Stimulated activated CD8-positive, alpha-beta memory T cell treated with anti-CD3 and anti-CD28 coated beads, Interleukin-4, amount 100 ng/mL, for 4 hours (primary cell): ENCODE measurements at regions not wholly inside any gene's neighbourhood (a gene's known extent, or its start where the extent isn't known, plus 50 kb on each side); places are given as distances from the start of the nearest gene placed in this dataset.
A peak's percentile ranks its signal among the peaks of the same experiment; 100 is the strongest.
"Not testable (repeated sequence)": the region's sequence is repeated elsewhere in the genome, so short reads cannot be mapped to it uniquely, and the experiment has no call there.

Experiments
- DNase-seq, 2 donors: peaks; one replicate each; pipeline ENCODE4 v3.0.0-alpha.2; 2020; ENCODE audit warnings: low read depth in 2 of 2, low spot score in 1 of 2

GRCh38 chrX:9260603-9261002 lies 204.3 kb upstream of the TBL1X start:
- no peak for DNase-seq

GRCh38 chrX:9267415-9267814 lies 197.4 kb upstream of the TBL1X start:
- DNase-seq: no peak

- DNase-seq: no peak
Observed at GRCh38 chrX:9269134-9269533, 195.7 kb upstream of the TBL1X start.

- DNase-seq: no peak
Observed at GRCh38 chrX:9271789-9272525, 192.9 kb upstream of the TBL1X start.

- no peak for DNase-seq
Observed at GRCh38 chrX:9273744-9274143, 191.1 kb upstream of the TBL1X start.

- DNase-seq: no peak
Observed at GRCh38 chrX:9278475-9279233, 186.2 kb upstream of the TBL1X start.

- no peak for DNase-seq
Observed at GRCh38 chrX:9279234-9279544, 185.7 kb upstream of the TBL1X start.

- no peak for DNase-seq
Observed at GRCh38 chrX:9280831-9281230, 184.0 kb upstream of the TBL1X start.

- no peak for DNase-seq
Observed at GRCh38 chrX:9282325-9282724, 182.5 kb upstream of the TBL1X start.

- DNase-seq: peak; percentile 15 to 58
Observed at GRCh38 chrX:9285342-9285771, 179.5 kb upstream of the TBL1X start.

- no peak for DNase-seq
Observed at GRCh38 chrX:9286234-9286633, 178.6 kb upstream of the TBL1X start.

- DNase-seq: no peak
Observed at GRCh38 chrX:9291629-9292028, 173.2 kb upstream of the TBL1X start.

- no peak for DNase-seq
Observed at GRCh38 chrX:9293051-9293496, 171.8 kb upstream of the TBL1X start.

GRCh38 chrX:9293903-9294302 lies 171.0 kb upstream of the TBL1X start:
- no peak for DNase-seq

- no peak for DNase-seq
Observed at GRCh38 chrX:9295551-9295950, 169.3 kb upstream of the TBL1X start.

GRCh38 chrX:9298221-9298620 lies 166.6 kb upstream of the TBL1X start:
- no peak for DNase-seq

GRCh38 chrX:9299681-9300080 lies 165.2 kb upstream of the TBL1X start:
- DNase-seq: not testable (repeated sequence)

GRCh38 chrX:9301836-9302235 lies 163.0 kb upstream of the TBL1X start:
- DNase-seq: no peak

- DNase-seq: no peak
Observed at GRCh38 chrX:9302381-9302780, 162.5 kb upstream of the TBL1X start.

- no peak for DNase-seq
Observed at GRCh38 chrX:9308426-9308825, 156.4 kb upstream of the TBL1X start.

- no peak for DNase-seq
Observed at GRCh38 chrX:9310616-9311015, 154.2 kb upstream of the TBL1X start.

GRCh38 chrX:9311421-9312160 lies 153.3 kb upstream of the TBL1X start:
- DNase-seq: no peak
